DMS153 treated with DMSO at 0.1 percent for 48 hours (cell line): ENCODE measurements at regions not wholly inside any gene's neighbourhood (a gene's known extent, or its start where the extent isn't known, plus 50 kb on each side); places are given as distances from the start of the nearest gene placed in this dataset.

ENCODE experiments used
- DNase-seq: peaks from one replicate; lab custom pipeline; 2025; ENCODE audit not compliant: unreplicated experiment; lab: John Stamatoyannopoulos, UW

- no peak for DNase-seq
These were observed 915.2 kb downstream of the TFAP2A start for GRCh38 chr6:9499709-9500108.

GRCh38 chr6:9496837-9497236, 918.0 kb downstream of the TFAP2A start:
- no peak for DNase-seq

- no peak for DNase-seq
These were observed 920.0 kb downstream of the TFAP2A start for GRCh38 chr6:9494864-9495263.

DNA sequence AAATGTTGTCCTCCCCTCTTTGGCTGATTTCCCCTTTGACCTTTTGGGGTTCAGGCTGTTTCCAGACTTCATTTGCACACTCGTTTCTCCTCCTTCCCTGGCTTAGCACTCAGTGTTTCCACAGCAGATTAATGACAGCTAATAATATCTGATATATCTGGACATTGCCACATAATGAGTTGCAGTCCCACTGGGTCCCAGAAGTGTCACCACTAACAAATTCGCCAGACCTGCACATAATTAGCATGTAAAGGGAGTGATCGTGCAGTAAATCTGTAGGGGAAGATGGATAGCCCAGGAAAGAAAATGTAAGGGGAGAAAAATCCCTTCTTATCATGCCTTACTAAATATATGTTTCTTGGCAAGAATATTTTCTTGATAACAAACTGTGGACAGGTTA, 922.1 kb downstream of the TFAP2A start:
- DNase-seq, result no peak

DNA sequence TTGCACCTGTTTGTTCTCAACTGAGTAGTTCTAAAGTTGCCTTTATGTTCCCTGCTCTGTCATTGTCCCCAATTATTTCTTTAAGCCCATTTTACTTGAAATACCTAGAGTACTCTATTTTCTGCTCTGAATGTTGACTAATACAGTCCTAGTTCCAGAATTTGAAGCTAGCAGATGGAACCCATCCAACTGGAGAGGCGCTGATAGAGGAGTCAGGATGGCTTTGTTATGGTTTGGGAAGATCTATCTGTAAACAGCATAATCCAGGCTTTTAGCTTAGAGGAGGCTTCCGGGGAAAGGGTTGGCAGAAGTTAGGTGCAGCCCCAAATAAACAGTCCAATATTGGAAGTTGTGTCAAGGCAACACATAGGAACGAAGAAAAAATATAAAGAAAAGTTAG, 927.7 kb downstream of the TFAP2A start:
- no peak for DNase-seq

- DNase-seq, result no peak
These were observed 928.9 kb downstream of the TFAP2A start for GRCh38 chr6:9485992-9486391.

- no peak for DNase-seq
These were observed 930.2 kb downstream of the TFAP2A start for GRCh38 chr6:9484686-9485085.

GRCh38 chr6:9484091-9484490, 930.8 kb downstream of the TFAP2A start:
- DNase-seq, result no peak

GRCh38 chr6:9482030-9482738, 932.7 kb downstream of the TFAP2A start:
- DNase-seq, result no peak

DNA sequence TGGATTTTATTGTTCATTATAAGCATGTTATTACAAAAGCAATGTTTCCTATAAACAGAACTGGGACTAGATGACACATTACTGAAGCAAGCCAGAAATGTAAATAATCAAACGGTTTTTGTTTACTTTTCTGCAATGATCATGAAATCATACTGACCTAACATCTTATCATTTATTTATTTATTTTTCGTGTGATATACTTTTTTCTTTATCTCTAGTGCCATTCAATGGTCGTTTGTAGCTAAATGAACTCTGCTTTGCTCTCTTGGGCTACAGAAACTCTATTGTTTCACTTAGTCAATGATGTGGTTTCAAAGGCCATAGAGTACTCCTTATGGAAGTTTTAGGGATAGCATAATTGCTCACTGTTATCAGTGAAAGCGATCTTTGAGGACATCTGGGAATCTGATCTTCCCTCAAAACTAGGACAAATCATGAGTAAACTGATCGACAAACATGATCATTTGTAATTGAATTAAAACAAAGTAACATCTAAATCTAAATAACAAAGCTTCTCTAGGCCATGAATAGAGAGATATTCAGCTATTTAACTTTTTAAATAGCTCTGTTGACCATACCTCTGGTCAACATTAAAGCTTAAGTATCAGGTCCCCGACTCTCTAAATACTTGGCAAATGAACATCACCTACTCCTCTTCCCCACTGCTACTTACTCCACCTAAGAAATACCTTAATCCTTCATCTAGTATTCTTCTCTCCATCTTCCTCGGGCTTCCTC, 933.4 kb downstream of the TFAP2A start:
- no peak for DNase-seq

DNA sequence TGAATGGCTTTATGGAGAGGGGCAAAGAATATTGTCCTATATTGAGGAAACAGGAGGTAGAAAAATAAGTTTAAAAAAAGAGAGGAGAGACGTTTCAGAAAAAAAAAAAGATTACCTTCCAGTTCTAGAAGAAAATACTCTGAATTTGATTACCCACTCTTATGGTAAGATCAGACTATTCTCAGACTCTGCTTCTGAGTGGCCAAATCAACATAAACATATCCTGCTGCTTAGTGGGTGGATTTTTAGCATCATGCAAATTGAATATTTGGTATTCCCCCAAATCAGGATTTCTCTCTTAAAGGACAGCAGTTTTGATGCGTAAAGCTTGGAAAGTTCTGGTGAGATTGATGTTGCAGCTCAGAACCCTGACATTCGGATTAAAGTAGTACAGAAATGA, 946.6 kb downstream of the TFAP2A start:
- DNase-seq, result no peak

GRCh38 chr6:9467741-9468140, 947.1 kb downstream of the TFAP2A start:
- DNase-seq, result peak; percentile 49

- DNase-seq, result no peak
These were observed 950.3 kb downstream of the TFAP2A start for GRCh38 chr6:9464583-9464982.

DNA sequence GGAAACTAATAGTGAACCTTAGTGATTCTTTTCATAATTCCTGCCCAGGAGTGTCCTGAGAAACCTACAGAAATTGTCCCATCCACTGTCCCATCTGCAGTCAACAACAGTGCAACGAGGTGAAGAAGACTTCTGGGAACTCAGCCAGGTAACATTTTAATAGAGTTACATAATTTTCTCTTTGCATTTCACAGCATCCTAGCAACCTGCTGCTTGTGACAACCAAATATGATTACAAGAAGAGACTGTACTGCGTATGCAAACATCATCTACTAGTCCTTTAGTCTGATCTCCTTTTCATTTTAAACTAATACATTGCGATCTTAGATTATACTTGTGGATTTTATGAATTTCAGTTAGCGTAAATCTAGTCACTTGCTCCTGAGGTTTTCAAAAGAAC, 951.6 kb downstream of the TFAP2A start:
- peak; percentile 14 for DNase-seq

GRCh38 chr6:9461188-9461587, 953.7 kb downstream of the TFAP2A start:
- DNase-seq, result no peak

DNA sequence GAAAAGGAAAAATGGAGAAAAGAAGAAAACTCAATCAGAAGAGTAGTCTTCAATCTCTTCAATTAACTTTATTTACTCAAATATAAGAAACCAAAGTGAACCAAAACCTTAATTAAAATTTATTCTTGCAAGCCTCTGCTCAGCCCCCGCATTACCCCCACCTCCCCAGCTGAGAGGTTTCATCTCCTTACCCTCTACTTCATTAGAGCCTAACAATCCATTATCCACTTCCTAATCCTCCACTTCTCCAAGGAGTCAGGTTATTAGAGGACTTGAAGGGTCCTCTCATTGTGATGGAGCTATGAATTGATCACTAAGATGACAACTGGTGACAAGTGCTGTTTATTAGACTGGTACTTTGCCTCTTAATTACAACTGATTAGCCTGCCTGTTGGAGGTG, 956.5 kb downstream of the TFAP2A start:
- no peak for DNase-seq

DNA sequence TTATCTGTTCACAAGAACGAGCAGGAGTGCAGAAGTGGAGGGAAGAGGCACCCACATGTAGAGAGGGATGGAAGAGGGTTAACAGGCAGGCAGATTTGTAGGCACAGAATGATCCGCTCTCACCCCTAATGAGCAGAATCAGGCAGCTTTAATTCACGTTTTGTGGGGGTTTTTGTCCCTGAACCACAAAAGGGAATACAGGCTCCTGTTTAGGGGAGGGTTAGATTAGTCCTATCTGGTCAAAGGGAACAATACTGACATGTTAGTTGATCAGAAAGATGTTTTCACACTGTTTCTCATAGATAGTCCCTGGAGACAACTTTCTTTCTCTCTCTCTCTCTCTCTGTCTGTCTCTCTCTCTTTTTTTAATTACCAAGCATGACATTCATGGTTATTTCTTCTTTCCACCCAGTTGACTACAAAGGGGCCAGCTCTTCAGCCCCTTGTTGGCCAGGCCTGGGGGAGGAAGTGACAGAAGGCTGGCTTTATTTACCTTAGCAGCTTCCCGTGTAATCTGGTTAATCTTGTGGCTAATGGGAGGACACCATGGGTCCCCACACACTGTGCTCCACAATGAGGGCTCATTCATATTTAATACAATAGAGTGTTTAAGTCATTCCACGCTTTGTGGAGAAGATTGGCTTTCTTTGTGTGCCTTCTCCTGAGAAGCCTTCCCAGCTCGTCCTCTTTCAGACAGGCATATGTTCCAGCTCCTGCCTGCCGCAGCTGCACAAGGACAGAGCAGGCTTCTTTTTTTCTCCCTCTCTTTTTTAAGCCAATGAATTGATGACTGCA, 958.8 kb downstream of the TFAP2A start:
- DNase-seq, result no peak

GRCh38 chr6:9439621-9440330, 975.1 kb downstream of the TFAP2A start:
- no peak for DNase-seq

GRCh38 chr6:9437836-9438235, 977.0 kb downstream of the TFAP2A start:
- no peak for DNase-seq

DNA sequence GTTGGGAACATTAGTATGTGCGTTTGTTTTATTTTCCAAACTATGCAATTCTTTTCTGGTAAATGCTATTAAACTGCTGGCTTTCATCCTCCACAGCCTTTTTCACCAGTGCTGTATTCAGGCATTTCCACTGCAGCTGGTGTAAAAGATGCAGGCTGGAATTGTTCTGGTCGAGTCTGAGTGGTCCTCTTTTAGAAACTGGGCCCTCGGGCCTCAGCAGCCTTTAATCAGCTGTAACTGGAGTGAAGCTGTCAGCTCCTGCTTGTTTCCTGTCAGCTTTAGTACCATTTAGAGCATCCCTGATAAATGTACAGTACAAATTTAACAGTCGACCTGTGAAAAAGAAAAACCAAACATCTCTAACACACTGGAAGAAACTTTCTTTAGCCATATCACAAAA, 979.6 kb downstream of the TFAP2A start:
- no peak for DNase-seq

GRCh38 chr6:9431945-9432344, 982.9 kb downstream of the TFAP2A start:
- DNase-seq, result no peak
